ENCODE measurements at regions not wholly inside any gene's neighbourhood (a gene's known extent, or its start where the extent isn't known, plus 50 kb on each side); places are given as distances from the start of the nearest gene placed in this dataset.

- Histone ChIP-seq H3K27ac (ENCODE audit: low read depth, low read length, poor library complexity, severe bottlenecking) (no peak overlapping the region), H3K4me1 (ENCODE audit: insufficient read depth, low read length, poor library complexity, severe bottlenecking) (no peaks in the 10 kb centered on the region), H3K36me3 (ENCODE audit: insufficient read depth, low read length) (no peaks in the 10 kb centered on the region), H3K4me2 (ENCODE audit: low read length) (no peak overlapping the region), H3K79me2 (ENCODE audit: insufficient read depth, low read depth, low read length) (no peaks in the 10 kb centered on the region), H3K9me2 (ENCODE audit: insufficient read depth, low read length) (no peaks in the 10 kb centered on the region), H3K4me3 (ENCODE audit: low read depth, low read length, poor library complexity, severe bottlenecking) (no peak overlapping the region), H3K9me3 (ENCODE audit: low read length) (no peaks in the 10 kb centered on the region), H2AFZ (ENCODE audit: low read length) (no peak overlapping the region), H4K20me1 (ENCODE audit: insufficient read depth, low read length) (no peaks in the 10 kb centered on the region)
- no peak for TF ChIP-seq CTCF (conservative IDR thresholded peaks at IDR 0.05; ENCODE audit: low read length)
- TF ChIP-seq EZH2phosphoT487 (IDR thresholded peaks at IDR 0.05; ENCODE audit: borderline replicate concordance, low read depth, low read length) = no peak
- BruUV-seq (replicated peaks) = no TSS peak
- DNase-seq (ENCODE audit: low spot score) = no peak
- ChIA-PET CTCF (ENCODE audit: unreplicated experiment) (no interaction called here), POLR2A (no interaction called here)
- intact Hi-C loops (cut with micrococcal nuclease; ENCODE audit: unreplicated experiment) = no loop called here
Measured at GRCh38 chr1:181425566-181425965, 57.8 kb upstream of the CACNA1E start.

- DNase-seq (ENCODE audit: low spot score) = no peak
- ChIA-PET CTCF (ENCODE audit: unreplicated experiment) (no interaction called here), POLR2A (no interaction called here)
- no peak overlapping the region for H3K4me3 ChIP-seq (ENCODE audit: low read depth, low read length, poor library complexity, severe bottlenecking)
- intact Hi-C loops (cut with micrococcal nuclease; ENCODE audit: unreplicated experiment) = no loop called here
- TF ChIP-seq EZH2phosphoT487 (IDR thresholded peaks at IDR 0.05; ENCODE audit: borderline replicate concordance, low read depth, low read length) = no peak
- no peak for TF ChIP-seq CTCF (conservative IDR thresholded peaks at IDR 0.05; ENCODE audit: low read length)
- no peak overlapping the region for H3K4me2 ChIP-seq (ENCODE audit: low read length)
- no TSS peak for BruUV-seq (replicated peaks)
- H3K4me1 ChIP-seq (ENCODE audit: insufficient read depth, low read length, poor library complexity, severe bottlenecking) = no peaks in the 10 kb centered on the region
- no peak overlapping the region for H3K27ac ChIP-seq (ENCODE audit: low read depth, low read length, poor library complexity, severe bottlenecking)
- H3K9me3 ChIP-seq (ENCODE audit: low read length) = no peaks in the 10 kb centered on the region
- H2AFZ ChIP-seq (ENCODE audit: low read length) = no peak overlapping the region
- H3K36me3 ChIP-seq (ENCODE audit: insufficient read depth, low read length) = no peaks in the 10 kb centered on the region
- no peaks in the 10 kb centered on the region for H4K20me1 ChIP-seq (ENCODE audit: insufficient read depth, low read length)
- H3K9me2 ChIP-seq (ENCODE audit: insufficient read depth, low read length) = no peaks in the 10 kb centered on the region
- H3K79me2 ChIP-seq (ENCODE audit: insufficient read depth, low read depth, low read length) = no peaks in the 10 kb centered on the region
Measured at GRCh38 chr1:181429462-181429861, 53.9 kb upstream of the CACNA1E start.

GRCh38 chr1:181430015-181430885 is 53.1 kb upstream of the CACNA1E start:
- Histone ChIP-seq H3K9me2 (ENCODE audit: insufficient read depth, low read length) (no peaks in the 10 kb centered on the region), H3K4me1 (ENCODE audit: insufficient read depth, low read length, poor library complexity, severe bottlenecking) (no peaks in the 10 kb centered on the region), H4K20me1 (ENCODE audit: insufficient read depth, low read length) (no peaks in the 10 kb centered on the region), H3K4me3 (ENCODE audit: low read depth, low read length, poor library complexity, severe bottlenecking) (no peak overlapping the region), H2AFZ (ENCODE audit: low read length) (no peak overlapping the region), H3K27ac (ENCODE audit: low read depth, low read length, poor library complexity, severe bottlenecking) (no peak overlapping the region), H3K4me2 (ENCODE audit: low read length) (no peak overlapping the region), H3K36me3 (ENCODE audit: insufficient read depth, low read length) (no peaks in the 10 kb centered on the region), H3K9me3 (ENCODE audit: low read length) (no peaks in the 10 kb centered on the region), H3K79me2 (ENCODE audit: insufficient read depth, low read depth, low read length) (no peaks in the 10 kb centered on the region)
- intact Hi-C loops (cut with micrococcal nuclease; ENCODE audit: unreplicated experiment) = no loop called here
- no peak for DNase-seq (ENCODE audit: low spot score)
- TF ChIP-seq CTCF (conservative IDR thresholded peaks at IDR 0.05; ENCODE audit: low read length) = no peak
- no peak for TF ChIP-seq EZH2phosphoT487 (IDR thresholded peaks at IDR 0.05; ENCODE audit: borderline replicate concordance, low read depth, low read length)
- no TSS peak for BruUV-seq (replicated peaks)
- ChIA-PET CTCF (ENCODE audit: unreplicated experiment) (no interaction called here), POLR2A (interaction anchor here (0.6 to 0.9 kb wide), 2 partner anchors 13 to 47 kb away, joined by 3 read pairs; no protein-coding TSS in a partner anchor)
